GM19452 (cell line): ENCODE measurements at regions not wholly inside any gene's neighbourhood (a gene's known extent, or its start where the extent isn't known, plus 50 kb on each side); places are given as distances from the start of the nearest gene placed in this dataset.

ENCODE experiments used
- ATAC-seq: cut with Tn5 transposase; IDR thresholded peaks from one replicate; pipeline ENCODE4 v1.9.1; 2021; ENCODE audit not compliant: unreplicated experiment

DNA sequence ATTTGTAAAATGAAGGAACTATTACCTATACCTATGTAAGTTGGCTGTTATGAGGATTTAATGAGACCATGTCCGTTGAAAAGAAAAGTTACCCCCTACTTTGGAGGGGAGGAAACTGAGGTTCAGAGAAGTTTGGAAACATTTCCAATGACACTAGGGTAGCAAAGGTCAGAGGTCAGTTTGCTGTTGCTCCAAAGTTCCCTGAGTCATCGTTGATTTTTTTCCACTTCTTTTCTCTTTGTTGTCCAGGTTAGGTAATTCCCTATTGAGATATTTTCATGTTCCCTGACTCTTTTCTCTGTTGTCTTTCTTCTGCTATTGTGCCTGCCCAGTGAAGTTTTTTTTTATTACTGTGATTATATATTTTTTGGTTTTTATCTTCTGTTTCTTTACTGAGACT is 213.8 kb upstream of the C1orf174 start:
- no peak for ATAC-seq

DNA sequence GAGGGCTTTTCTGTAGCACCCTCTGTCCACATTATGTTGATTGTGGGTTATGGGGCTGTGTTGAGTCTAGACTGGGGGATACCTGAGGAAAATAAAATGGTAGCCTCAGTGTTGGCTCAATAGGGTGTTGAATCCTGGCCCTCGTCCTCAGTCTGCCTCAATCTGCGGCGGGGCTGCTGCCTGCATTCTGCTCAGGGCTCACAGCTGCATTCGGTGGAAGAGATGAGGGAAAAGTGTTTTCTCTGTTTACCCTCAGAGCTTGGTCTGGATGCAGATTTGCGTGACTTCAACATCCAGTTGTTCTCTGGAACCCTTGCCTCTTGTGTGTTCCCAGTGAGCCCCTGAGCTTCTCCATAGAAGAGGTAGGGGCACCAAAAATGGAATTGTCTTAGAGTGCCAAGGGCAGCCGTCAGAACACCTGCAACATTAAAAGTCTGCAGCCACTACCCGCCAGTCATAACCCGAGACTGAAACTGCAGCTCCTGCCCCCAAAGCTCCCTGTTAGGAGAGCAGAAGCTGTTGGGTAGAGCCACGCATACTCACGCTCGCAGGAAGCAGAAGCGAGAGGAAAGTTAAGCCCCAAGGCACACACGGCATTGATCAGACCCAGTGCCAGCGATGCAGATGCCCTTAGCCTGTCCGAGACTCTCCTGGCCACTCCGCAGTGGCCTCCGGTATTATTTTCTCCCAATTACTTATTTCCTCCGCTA is 215.3 kb upstream of the C1orf174 start:
- no peak for ATAC-seq

DNA sequence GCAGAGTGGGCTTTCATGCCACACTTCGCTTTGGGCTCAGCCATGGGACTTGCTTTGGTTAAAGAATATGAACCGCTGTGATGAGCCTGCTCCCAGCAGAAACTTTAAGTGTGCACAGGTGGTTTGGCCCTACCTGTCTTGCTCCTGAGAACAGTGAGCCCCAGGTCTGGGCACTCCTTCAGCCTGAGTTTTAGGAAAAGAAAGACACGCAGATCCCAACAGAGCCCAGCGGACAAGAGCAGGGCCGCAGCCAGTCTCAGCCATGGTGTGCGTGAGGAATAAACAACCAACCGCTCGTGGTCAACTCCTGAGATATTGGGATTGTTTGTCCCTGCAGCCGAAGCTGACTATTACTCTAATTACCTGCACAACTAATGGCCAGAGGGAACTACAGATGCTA is 217.1 kb upstream of the C1orf174 start:
- ATAC-seq, result no peak

DNA sequence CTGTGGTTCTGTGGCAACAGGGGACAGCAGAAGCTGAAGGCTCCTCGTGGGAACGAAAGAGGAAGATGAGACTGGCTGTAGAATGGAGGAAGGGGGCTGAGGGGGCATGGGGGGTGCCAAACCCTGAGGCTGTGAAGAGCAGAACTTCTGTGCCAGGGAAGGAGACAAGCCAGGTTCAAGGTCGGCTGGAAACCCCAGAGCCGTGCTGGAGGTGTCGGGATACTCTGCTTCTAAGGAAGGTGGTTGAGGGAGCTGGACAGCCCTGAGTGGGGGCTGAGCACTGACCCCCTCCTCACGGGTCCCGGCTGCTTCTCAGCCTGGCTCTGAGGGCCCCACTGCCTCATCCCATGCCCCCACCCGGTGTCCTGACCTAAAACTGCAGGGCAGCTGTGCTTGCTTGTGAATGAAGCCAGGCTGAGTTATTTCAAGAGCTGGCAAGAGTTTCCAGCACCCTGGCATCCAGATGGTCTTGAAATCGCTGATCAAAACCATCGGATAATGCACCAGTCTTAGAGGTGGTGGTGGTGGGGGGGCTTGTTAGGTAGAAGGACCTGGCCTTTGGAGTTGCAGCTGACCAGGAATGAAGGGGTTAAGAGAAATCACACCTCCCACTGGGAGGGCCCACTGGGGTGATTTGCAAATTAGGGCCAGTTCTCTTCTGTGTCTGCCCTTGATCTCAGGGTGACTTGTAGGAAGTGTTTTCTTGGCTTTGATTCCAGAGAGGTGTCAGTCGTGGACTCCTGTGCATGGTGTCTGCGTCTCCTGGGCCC is 218.9 kb upstream of the C1orf174 start:
- no peak for ATAC-seq

DNA sequence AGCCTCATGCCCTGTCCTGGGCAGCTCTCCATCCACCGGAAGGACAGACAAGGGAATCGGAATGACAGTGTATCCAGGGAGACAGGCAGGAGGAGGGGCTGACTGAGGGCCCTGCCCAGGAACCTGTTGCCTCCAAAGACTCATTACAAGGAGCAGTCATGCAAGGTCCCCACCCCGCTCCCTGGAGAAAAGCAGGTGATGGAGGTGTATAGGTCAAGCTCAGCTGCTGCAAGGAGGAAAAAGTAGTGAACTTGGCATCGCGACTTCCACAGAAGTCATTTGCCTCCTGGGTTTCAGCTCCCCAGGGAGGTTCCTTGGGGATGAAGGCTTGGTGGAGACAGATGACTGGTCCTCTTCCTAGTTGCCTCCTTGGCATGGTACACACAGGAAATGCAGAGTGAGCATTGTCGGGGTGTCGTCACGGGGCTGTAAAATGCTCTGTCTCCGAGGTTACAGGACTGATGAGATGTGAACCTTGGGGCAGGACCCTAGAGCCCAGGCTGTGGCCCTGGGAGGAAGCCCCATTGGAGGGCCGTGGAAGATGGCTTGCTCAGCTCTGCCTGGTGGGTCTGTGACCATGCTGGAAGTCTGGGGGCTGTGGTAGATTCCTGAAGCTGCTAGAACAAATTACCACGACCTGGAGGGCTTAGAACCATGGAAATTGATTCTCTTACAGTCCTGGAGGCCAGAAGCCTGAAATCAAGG is 219.6 kb upstream of the C1orf174 start:
- no peak for ATAC-seq

DNA sequence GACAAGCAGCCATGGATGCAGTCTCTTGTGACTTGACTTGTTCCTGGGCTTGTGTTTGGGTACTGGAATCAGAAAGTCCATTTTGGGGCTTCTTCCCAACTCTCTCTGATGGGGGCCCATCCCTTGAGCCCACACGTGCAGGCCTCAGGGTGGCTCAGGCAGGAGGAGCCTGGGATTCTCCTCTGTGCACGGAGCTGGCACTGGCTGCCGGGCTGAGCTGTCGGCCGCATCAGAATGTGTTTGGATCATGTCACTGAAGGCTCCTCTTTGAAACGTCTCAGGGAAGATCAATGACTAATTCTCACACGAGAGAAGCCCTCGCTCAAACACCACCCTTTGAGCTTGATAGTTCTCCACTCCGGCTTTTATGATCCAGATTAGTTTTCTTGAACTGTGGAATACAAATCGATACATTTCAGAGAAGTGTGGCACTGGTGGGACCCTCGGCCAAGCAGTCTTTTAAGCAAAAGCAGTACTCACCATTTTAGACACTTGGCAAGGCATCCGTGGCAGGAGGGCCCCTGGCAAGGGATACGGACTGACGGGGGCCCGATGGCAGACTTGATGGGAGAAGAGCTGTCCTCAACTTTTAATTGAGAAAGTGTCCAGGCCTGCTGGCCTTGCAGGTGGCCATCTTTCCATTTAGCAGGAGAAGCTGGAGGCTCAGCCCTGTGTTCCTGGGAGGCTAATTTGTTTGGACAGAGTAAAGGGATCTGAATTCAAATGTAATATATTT is 220.7 kb upstream of the C1orf174 start:
- no peak for ATAC-seq

DNA sequence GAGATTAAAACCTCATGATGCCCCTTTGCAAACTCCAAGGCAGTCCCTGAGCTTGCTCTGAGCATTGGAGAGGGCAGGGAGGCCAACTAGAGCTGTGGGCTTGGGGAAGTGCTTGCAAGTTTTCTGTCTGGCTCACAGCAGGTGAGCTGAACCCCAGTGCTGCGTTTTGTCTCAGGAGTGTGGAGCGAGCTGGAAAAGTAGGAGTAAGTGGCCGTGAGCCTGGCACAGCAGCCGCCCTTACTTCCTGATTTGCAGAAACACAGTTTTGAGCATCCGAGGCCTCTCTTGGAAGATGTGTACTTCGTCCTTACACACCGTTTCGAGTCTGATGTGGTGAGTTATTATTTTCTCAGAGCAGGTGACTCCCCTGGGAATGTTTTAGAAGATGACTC is 221.2 kb upstream of the C1orf174 start:
- no peak for ATAC-seq

DNA sequence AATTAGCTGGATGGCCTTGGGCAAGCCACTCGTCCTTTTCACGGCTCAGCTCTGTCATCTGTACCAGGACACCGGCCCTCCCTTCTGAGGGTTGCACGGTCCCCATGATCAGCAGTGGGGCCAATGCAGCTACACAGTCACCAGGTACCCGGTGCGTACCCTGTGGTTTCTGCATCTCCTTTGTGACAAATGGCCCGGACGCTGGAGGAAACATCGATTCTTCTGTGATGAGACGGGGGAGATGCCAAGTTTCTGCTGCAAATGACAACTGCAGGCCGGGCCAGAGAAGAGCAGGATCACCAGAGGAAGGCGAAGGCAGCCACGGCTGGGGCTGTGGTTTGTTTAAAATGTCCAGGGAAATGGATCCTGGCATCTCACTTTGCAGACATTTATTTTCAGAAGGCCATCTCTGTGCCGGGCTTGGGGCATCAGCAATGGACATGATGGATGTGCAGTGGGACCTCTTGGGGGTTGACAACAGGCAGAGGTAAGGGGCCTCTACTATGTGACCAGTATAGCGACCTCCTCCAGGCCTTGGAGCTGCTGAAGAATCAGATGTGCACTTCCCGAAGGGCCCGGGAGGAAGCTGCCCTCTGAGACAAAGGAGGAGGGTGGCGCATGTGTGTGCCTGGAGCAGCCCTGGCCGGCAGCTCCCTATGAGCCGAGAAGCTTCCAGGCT is 221.9 kb upstream of the C1orf174 start:
- ATAC-seq, result no peak

DNA sequence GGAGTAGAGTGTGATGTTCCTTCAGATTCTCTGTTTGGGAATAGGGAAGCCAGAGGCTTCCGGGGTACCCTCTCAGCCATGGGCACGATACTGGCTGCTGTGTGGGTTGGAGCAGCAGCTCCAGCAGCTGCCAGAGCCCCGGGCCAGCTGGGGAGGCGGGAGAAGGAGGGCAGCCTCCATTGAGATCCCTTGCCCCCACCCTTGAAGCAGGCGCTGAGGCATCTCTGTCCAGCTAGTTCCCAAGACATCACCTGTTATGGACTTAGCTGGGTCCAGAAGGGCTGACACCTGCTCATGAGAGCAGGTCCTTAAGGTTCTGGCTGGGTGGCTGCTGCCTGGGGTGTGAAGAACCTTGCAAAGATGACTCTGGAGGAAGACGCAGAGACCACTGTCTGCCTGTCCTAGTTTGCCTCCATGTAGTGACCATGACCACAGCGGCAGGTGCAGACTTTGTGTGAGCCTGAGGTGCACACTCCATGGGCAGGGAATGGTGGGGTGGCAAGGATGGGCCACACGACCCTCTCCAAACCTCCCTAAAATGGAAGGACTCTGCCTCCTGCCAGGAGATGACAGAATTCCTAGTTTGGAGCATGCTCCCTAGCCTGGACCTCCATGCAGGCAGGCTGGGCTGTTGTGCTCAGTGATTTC is 222.6 kb upstream of the C1orf174 start:
- ATAC-seq, result no peak

DNA sequence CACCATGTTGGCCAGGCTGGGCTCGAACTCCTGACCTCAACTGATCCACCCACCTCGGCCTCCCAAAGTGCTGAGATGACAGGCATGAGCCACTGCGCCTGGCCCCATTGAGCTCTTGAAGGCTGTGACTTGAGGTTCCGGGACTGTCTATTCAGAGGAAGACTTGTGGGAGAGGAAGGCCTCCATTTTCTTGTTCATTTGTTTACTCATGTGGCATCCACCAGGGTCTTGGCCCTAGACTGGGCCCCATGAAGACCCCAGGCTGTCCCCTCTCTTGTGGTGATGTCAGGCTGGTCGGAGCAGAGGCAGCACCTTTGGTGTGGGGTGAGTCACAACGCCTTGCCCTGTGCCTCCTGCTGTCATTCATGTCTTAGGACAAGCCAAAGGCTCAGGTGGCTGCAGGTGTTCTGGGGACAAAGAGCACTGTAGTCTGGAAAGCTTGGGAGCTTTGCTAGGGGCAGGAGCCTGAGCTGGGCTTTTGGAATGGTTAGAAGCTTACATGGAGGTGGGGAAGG is 224.6 kb upstream of the C1orf174 start:
- ATAC-seq, result no peak

DNA sequence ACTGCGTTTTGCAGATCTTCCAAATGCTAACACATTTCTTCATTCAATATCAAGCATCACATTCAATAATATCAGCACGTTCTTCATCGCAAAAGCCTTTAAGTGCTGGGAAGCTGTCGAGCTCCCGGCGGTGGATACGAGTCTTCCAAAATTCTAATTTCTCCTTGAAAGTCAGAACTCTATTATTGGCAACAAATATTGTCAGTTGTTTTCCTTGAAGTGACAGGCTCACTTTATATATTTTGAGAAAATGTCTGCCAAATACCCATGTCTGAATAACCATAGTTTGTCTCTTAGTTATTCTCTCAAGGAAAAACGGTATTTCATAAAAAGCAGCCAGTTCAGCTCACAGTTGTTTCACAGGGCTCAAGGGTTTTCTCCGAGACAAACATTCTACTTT is 226.2 kb upstream of the C1orf174 start:
- ATAC-seq, result no peak

DNA sequence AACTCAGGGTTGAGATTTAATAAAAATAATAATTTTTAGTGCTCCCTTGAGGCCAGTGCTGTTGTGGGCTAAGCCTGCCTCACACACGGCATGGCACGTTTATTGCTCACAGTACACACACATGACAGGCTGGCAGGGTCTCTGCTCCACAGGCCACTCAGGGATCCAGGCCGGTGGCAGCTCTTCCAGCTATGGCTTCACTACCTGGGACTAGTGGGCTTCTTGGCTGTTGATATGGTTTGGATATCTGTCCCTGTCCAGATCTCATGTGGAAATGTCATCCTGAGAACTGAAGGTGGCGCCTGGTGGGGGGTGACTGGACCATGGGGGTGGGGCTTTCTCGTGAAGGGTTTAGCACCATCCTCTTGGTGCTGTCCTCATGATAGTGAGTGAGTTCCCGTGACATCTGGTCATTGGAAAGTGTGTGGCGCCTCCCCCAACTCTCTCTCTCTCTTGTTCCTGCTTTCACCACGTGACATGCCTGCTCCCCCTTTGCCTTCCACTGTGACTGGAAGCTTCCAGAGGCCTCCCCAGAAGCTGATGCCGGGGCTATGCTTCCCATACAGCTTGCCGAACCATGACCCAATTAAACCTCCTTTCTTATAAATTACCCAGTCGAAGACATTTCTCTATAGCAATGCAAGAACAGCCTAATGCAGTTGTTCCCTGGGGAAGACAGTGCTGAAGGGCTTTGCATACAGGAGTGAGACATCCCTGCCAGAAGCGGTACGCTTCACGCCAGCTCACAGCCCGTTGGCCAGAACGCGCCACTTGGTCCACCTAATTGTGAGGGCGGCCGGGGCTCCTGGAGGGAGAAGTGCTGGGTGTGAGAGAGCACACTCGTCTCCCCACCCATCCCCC is 226.9 kb upstream of the C1orf174 start:
- no peak for ATAC-seq

DNA sequence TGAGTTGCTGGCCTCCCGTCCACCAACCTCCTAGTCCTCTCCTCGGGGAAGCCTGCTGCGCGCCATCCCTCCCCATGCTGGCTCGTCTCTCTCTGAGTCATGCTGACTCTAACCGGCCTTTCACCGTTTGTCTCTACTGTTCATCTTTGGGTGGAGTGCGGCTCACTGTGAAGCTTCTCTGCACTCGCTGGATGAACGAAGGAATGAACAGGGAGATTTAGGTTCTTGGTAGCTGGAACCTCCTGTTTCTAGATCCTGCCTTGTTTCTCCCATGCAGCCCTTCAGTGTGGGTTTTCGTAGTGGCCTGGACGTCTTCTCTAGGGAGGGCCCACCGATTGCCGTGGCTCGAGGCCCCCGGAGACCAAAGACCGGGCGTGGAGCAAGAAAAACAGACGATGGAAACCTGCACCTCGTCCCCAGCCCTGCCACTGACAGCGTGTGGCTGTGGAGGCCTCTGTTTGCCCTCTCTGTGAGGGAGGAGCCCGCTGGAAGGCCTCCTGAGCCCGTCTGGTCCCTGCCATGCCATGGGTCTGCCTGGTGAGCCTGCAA is 227.6 kb upstream of the C1orf174 start:
- ATAC-seq, result no peak

DNA sequence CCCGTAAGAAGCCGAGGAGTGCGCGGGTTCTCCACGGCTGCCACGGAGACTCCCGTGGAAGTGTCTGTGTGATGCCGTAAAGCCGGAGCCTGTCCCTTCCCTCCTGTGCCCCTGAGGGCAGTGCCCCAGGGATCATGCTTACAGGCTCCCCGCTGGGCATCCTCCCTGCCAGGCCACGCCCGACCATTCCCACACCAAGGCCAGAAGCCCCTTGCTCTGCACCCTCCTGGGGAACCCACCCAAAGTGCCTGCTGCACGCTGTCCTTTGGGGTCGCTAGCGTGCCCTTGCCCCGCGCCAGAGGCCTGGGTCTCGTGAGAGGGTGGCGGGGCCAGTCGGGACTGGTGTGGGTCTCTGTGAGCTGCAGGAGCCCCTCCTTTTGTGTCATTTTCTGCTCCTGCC is 228.5 kb upstream of the C1orf174 start:
- ATAC-seq, result no peak

DNA sequence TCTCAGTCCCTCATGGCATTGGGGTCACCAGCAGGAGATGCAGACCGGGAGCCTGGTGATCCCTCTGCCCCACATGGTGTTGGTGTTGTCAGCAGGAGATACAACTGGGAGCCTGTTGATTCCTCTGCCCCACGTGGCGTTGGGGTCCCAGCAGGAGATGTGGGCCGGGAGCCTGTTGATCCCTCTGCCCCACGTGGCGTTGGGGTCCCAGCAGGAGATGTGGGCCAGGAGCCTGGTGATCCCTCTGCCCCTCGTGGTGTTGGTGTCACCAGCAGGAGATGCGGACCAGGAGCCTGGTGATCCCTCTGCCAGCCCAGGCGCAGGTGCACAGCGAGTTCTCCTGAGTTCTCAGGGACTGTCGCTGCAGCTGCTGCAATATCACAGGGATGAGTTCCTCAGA is 229.6 kb upstream of the C1orf174 start:
- ATAC-seq, result no peak

DNA sequence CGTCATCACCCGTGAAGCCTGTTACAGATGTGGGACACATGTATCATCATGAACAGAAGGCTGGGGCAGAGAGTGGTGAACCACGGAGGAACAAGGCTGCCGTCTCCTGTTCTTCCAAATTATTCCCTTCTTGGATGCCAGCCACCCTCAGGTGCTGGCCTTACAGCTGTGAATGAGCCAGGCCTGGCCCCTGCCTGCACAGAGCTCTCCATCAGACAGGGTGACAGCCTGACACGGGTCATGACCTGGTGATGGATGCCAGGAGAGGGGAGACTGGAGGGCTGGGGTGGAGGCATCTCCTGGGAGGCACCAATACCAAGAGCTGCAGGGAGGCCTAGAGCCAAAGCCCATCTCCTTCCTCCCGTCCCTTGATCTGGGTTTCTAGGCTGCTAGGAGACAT is 230.0 kb upstream of the C1orf174 start:
- ATAC-seq, result no peak

DNA sequence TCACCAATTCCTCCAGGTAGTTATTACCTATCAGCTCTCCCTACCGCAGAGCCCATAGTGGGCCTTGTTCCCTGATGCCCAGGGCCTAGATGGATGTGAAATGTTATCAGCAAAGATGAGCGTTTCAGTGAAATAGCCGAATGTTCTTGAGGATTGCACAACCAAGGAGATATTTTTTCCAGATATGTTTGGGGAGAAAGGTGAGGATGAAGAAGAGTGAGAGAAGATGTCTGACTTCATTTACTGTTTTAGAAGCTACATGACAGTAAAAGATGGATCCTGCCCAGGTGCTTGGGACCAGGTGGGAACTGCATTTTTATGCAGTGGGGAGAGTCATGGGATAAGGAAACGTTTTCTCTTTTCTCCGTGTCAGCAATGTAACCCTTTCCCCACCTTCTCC is 231.7 kb upstream of the C1orf174 start:
- no peak for ATAC-seq

DNA sequence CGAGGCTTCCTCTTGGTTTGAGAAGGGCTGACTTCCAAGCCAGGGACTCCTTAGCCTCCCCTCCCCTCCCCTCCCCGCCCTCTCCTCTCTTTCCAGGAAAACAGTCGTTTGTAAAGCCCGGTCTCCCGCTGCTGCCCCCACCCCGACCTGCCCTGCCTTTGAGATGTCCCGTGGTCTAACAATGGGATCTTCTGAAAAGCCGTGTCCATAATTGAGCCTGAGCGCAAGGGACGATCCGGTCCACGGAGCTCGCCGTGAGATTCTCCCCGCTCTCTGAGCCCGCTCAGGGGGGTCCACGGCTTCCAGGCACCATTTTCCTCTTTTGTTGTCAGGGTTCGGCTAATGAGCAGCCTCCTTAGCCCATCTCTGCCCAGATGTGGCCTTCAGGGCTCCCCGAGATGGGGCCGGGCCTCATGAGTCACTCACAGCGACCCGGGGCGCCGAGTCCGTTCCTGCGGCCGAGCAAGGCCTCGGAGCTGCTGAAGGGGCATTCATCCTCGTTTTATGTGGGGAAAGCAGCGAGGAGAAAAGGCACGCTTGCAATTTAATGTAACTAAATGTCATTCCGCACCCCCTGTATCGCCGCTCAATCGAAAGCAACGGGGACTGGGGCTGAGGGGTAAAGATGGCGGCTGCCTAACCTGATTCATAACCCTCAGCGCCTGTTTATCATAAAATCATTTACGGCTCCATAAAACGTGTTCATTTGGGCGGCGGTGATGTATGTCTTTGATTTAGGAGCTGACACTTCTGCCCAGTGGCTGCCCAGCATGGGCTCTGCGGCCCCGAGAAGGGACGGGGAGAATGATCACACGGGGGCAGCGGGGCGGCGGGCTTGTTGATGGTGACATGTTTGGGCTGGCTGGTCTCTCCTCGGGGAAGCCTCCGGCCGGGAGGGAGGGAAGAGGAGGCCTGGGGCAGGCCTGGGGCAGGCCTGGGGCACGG is 232.6 kb upstream of the C1orf174 start:
- no peak for ATAC-seq
